ENCODE measurements at regions not wholly inside any gene's neighbourhood (a gene's known extent, or its start where the extent isn't known, plus 50 kb on each side); places are given as distances from the start of the nearest gene placed in this dataset.

GRCh38 chr1:70819785-70820184 lies 227.8 kb downstream of the PTGER3 start:
- TF ChIP-seq, protein P1, sequence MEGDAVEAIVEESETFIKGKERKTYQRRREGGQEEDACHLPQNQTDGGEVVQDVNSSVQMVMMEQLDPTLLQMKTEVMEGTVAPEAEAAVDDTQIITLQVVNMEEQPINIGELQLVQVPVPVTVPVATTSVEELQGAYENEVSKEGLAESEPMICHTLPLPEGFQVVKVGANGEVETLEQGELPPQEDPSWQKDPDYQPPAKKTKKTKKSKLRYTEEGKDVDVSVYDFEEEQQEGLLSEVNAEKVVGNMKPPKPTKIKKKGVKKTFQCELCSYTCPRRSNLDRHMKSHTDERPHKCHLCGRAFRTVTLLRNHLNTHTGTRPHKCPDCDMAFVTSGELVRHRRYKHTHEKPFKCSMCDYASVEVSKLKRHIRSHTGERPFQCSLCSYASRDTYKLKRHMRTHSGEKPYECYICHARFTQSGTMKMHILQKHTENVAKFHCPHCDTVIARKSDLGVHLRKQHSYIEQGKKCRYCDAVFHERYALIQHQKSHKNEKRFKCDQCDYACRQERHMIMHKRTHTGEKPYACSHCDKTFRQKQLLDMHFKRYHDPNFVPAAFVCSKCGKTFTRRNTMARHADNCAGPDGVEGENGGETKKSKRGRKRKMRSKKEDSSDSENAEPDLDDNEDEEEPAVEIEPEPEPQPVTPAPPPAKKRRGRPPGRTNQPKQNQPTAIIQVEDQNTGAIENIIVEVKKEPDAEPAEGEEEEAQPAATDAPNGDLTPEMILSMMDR (IDR thresholded peaks at IDR 0.05) = no peak
- no peak for TF ChIP-seq EZH2 (IDR thresholded peaks at IDR 0.05; ENCODE audit: borderline replicate concordance, insufficient read depth, low read depth, low read length, poor library complexity, severe bottlenecking)
